ENCODE measurements at regions not wholly inside any gene's neighbourhood (a gene's known extent, or its start where the extent isn't known, plus 50 kb on each side); places are given as distances from the start of the nearest gene placed in this dataset.
"Not testable (repeated sequence)": the region's sequence is repeated elsewhere in the genome, so short reads cannot be mapped to it uniquely, and the experiment has no call there.

GRCh38 chr1:206256935-206257334, 53.6 kb downstream of the SRGAP2 start:
- H3K27ac Mint-ChIP-seq; H3K36me3 Mint-ChIP-seq (ENCODE audit: insufficient read depth); DNase-seq (ENCODE audit: low spot score, unreplicated experiment); H3K4me3 Mint-ChIP-seq (ENCODE audit: low read depth); H3K9me3 Mint-ChIP-seq (ENCODE audit: low read depth); H3K27me3 Mint-ChIP-seq; H3K4me1 Mint-ChIP-seq (ENCODE audit: low read depth): not testable (repeated sequence)

- not testable (repeated sequence) for H3K4me1 Mint-ChIP-seq (ENCODE audit: low read depth); DNase-seq (ENCODE audit: low spot score, unreplicated experiment); H3K9me3 Mint-ChIP-seq (ENCODE audit: low read depth); H3K27me3 Mint-ChIP-seq; H3K27ac Mint-ChIP-seq; H3K36me3 Mint-ChIP-seq (ENCODE audit: insufficient read depth); H3K4me3 Mint-ChIP-seq (ENCODE audit: low read depth)
These were observed 58.1 kb downstream of the SRGAP2 start for GRCh38 chr1:206261473-206261872.

GRCh38 chr1:206262424-206262823, 59.1 kb downstream of the SRGAP2 start:
- H3K4me3 Mint-ChIP-seq (ENCODE audit: low read depth); DNase-seq (ENCODE audit: low spot score, unreplicated experiment); H3K4me1 Mint-ChIP-seq (ENCODE audit: low read depth); H3K27ac Mint-ChIP-seq; H3K9me3 Mint-ChIP-seq (ENCODE audit: low read depth); H3K36me3 Mint-ChIP-seq (ENCODE audit: insufficient read depth); H3K27me3 Mint-ChIP-seq: not testable (repeated sequence)

GRCh38 chr1:206264916-206265315, 61.6 kb downstream of the SRGAP2 start:
- H3K27me3 Mint-ChIP-seq; DNase-seq (ENCODE audit: low spot score, unreplicated experiment); H3K9me3 Mint-ChIP-seq (ENCODE audit: low read depth); H3K36me3 Mint-ChIP-seq (ENCODE audit: insufficient read depth); H3K27ac Mint-ChIP-seq; H3K4me3 Mint-ChIP-seq (ENCODE audit: low read depth); H3K4me1 Mint-ChIP-seq (ENCODE audit: low read depth): not testable (repeated sequence)

- H3K4me1 Mint-ChIP-seq (ENCODE audit: low read depth); H3K36me3 Mint-ChIP-seq (ENCODE audit: insufficient read depth); H3K27ac Mint-ChIP-seq; H3K9me3 Mint-ChIP-seq (ENCODE audit: low read depth); H3K27me3 Mint-ChIP-seq; DNase-seq (ENCODE audit: low spot score, unreplicated experiment); H3K4me3 Mint-ChIP-seq (ENCODE audit: low read depth): not testable (repeated sequence)
These were observed 67.8 kb downstream of the SRGAP2 start for GRCh38 chr1:206271153-206271552.

GRCh38 chr1:206273104-206273503, 69.8 kb downstream of the SRGAP2 start:
- DNase-seq (ENCODE audit: low spot score, unreplicated experiment); H3K4me1 Mint-ChIP-seq (ENCODE audit: low read depth); H3K36me3 Mint-ChIP-seq (ENCODE audit: insufficient read depth); H3K4me3 Mint-ChIP-seq (ENCODE audit: low read depth); H3K27ac Mint-ChIP-seq; H3K27me3 Mint-ChIP-seq; H3K9me3 Mint-ChIP-seq (ENCODE audit: low read depth): not testable (repeated sequence)

- not testable (repeated sequence) for H3K9me3 Mint-ChIP-seq (ENCODE audit: low read depth); H3K4me3 Mint-ChIP-seq (ENCODE audit: low read depth); H3K27ac Mint-ChIP-seq; H3K4me1 Mint-ChIP-seq (ENCODE audit: low read depth); H3K36me3 Mint-ChIP-seq (ENCODE audit: insufficient read depth); DNase-seq (ENCODE audit: low spot score, unreplicated experiment); H3K27me3 Mint-ChIP-seq
These were observed 72.8 kb downstream of the SRGAP2 start for GRCh38 chr1:206276143-206276542.

GRCh38 chr1:206278683-206279082, 75.3 kb downstream of the SRGAP2 start:
- not testable (repeated sequence) for H3K4me1 Mint-ChIP-seq (ENCODE audit: low read depth); H3K9me3 Mint-ChIP-seq (ENCODE audit: low read depth); H3K27ac Mint-ChIP-seq; H3K4me3 Mint-ChIP-seq (ENCODE audit: low read depth); H3K27me3 Mint-ChIP-seq; H3K36me3 Mint-ChIP-seq (ENCODE audit: insufficient read depth); DNase-seq (ENCODE audit: low spot score, unreplicated experiment)

GRCh38 chr1:206280683-206281082, 77.3 kb downstream of the SRGAP2 start:
- H3K36me3 Mint-ChIP-seq (ENCODE audit: insufficient read depth); H3K4me1 Mint-ChIP-seq (ENCODE audit: low read depth); H3K27me3 Mint-ChIP-seq; H3K9me3 Mint-ChIP-seq (ENCODE audit: low read depth); H3K27ac Mint-ChIP-seq; H3K4me3 Mint-ChIP-seq (ENCODE audit: low read depth); DNase-seq (ENCODE audit: low spot score, unreplicated experiment): not testable (repeated sequence)

- DNase-seq (ENCODE audit: low spot score, unreplicated experiment); H3K9me3 Mint-ChIP-seq (ENCODE audit: low read depth); H3K36me3 Mint-ChIP-seq (ENCODE audit: insufficient read depth); H3K27ac Mint-ChIP-seq; H3K4me1 Mint-ChIP-seq (ENCODE audit: low read depth); H3K4me3 Mint-ChIP-seq (ENCODE audit: low read depth); H3K27me3 Mint-ChIP-seq: not testable (repeated sequence)
These were observed 78.7 kb downstream of the SRGAP2 start for GRCh38 chr1:206281912-206282654.

GRCh38 chr1:206285024-206285960, 82.0 kb downstream of the SRGAP2 start:
- H3K9me3 Mint-ChIP-seq (ENCODE audit: low read depth); H3K36me3 Mint-ChIP-seq (ENCODE audit: insufficient read depth); H3K27ac Mint-ChIP-seq; H3K27me3 Mint-ChIP-seq; H3K4me1 Mint-ChIP-seq (ENCODE audit: low read depth); DNase-seq (ENCODE audit: low spot score, unreplicated experiment); H3K4me3 Mint-ChIP-seq (ENCODE audit: low read depth): not testable (repeated sequence)

- H3K9me3 Mint-ChIP-seq (ENCODE audit: low read depth); H3K27me3 Mint-ChIP-seq; H3K4me3 Mint-ChIP-seq (ENCODE audit: low read depth); H3K36me3 Mint-ChIP-seq (ENCODE audit: insufficient read depth); H3K4me1 Mint-ChIP-seq (ENCODE audit: low read depth); DNase-seq (ENCODE audit: low spot score, unreplicated experiment); H3K27ac Mint-ChIP-seq: not testable (repeated sequence)
These were observed 84.4 kb downstream of the SRGAP2 start for GRCh38 chr1:206287759-206288158.

- DNase-seq (ENCODE audit: low spot score, unreplicated experiment); H3K27ac Mint-ChIP-seq; H3K36me3 Mint-ChIP-seq (ENCODE audit: insufficient read depth); H3K27me3 Mint-ChIP-seq; H3K4me1 Mint-ChIP-seq (ENCODE audit: low read depth); H3K9me3 Mint-ChIP-seq (ENCODE audit: low read depth); H3K4me3 Mint-ChIP-seq (ENCODE audit: low read depth): not testable (repeated sequence)
These were observed 85.1 kb downstream of the SRGAP2 start for GRCh38 chr1:206288453-206288852.
